GM23248 (cell line): ENCODE measurements at regions not wholly inside any gene's neighbourhood (a gene's known extent, or its start where the extent isn't known, plus 50 kb on each side); places are given as distances from the start of the nearest gene placed in this dataset.
"Not testable (repeated sequence)": the region's sequence is repeated elsewhere in the genome, so short reads cannot be mapped to it uniquely, and the experiment has no call there.

ENCODE experiments used
- EZH2 ChIP-seq: fragments of 200-600 bp; sonication (generic); IDR thresholded peaks from 2 replicates; pipeline ENCODE4 v1.6.1; 2018; ENCODE audit warnings: antibody characterized with exemption, mild to moderate bottlenecking; ENCODE audit not compliant: insufficient read depth, poor library complexity, severe bottlenecking
- EZH2phosphoT487 ChIP-seq: fragments of 200-600 bp; sonication (generic); IDR thresholded peaks from 2 replicates; pipeline ENCODE4 v1.6.1; 2018; ENCODE audit warnings: antibody characterized with exemption, moderate library complexity, mild to moderate bottlenecking, low read depth; ENCODE audit not compliant: insufficient read depth

DNA sequence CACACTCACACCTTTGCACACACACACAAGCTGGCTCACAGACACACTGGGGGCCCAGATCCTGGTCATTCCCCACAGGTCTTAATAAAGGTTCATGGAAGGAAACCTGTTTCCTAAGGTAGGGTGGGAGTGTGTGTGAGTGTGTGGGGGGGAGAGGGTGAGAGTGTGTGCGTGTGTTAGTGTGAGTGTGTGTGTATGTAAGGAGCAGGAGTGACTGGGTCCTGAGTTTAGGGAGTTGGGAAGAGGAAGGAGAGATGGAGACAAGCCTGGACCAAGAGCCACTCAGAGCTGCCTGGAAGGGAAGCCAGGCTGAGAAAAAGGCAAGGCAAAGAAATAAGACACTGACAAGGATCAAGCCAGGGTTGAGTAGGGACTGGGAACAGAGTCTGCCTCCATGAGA is 129.2 kb downstream of the POTEM start:
- TF ChIP-seq EZH2, EZH2phosphoT487: not testable (repeated sequence)
